ENCODE measurements at regions not wholly inside any gene's neighbourhood (a gene's known extent, or its start where the extent isn't known, plus 50 kb on each side); places are given as distances from the start of the nearest gene placed in this dataset.

DNA sequence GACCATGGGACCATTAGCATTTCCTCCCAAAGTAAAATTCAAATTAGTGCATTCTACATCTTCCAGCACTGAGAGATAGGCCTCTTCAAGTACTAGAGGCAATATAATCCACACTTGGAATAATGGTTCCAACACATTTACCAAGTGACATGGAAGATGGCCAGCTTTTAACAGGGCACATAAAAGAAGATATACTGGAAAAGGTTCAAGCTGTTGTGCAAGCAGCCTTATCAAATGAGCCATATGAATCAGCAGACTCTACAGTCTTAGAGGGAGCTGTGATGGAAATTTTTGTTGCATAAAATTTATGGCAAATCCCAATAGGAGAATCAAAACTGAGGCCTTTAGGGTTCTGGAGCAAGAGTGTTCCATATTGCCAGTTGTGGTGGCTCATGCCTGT, 526.6 kb upstream of the IRAK1BP1 start:
- H3K9me3 ChIP-seq (ENCODE audit: control insufficient read depth, low read length) = peaks cover 2% of the 10 kb centered on the region
- no peaks in the 10 kb centered on the region for H3K36me3 ChIP-seq (ENCODE audit: control insufficient read depth in 1 of 2, insufficient read depth in 2 of 2, low read depth in 1 of 2, low read length in 2 of 2)
- H2AFZ ChIP-seq (ENCODE audit: low read depth, low read length) = no peak overlapping the region
- no peak overlapping the region for H2BK15ac ChIP-seq (ENCODE audit: low read depth, poor library complexity, severe bottlenecking)
- H2BK12ac ChIP-seq (ENCODE audit: low read length in 2 of 2) = no peak overlapping the region
- no peak overlapping the region for H2BK5ac ChIP-seq (ENCODE audit: low read depth, low read length, poor library complexity, severe bottlenecking)
- no peak overlapping the region for H3K27ac ChIP-seq (ENCODE audit: low read length, poor library complexity, severe bottlenecking)
- no peak overlapping the region for H3K4ac ChIP-seq (ENCODE audit: low read depth in 1 of 2, low read length in 2 of 2)
- no peak overlapping the region for H3K4me2 ChIP-seq (ENCODE audit: low read length, poor library complexity, severe bottlenecking)
- DNase-seq = no peak
- H3K79me1 ChIP-seq (replicated peaks; ENCODE audit: low read length, poor library complexity, severe bottlenecking) = no peaks in the 10 kb centered on the region
- no peaks in the 10 kb centered on the region for H3K4me1 ChIP-seq (ENCODE audit: control insufficient read depth, insufficient read depth, low read depth, low read length)
- H3K14ac ChIP-seq (ENCODE audit: low read length in 2 of 2) = no peak overlapping the region
- H4K8ac ChIP-seq (ENCODE audit: low read length) = no peak overlapping the region
- H2BK120ac ChIP-seq (ENCODE audit: low read depth, low read length) = no peak overlapping the region
- H3K27me3 ChIP-seq (ENCODE audit: control insufficient read depth in 1 of 2, insufficient read depth in 1 of 2, low read length in 2 of 2) = no peaks in the 10 kb centered on the region
- H3K18ac ChIP-seq (ENCODE audit: low read depth in 1 of 2, low read length in 2 of 2) = no peak overlapping the region
- H3K4me3 ChIP-seq (ENCODE audit: insufficient read depth in 1 of 2, low read depth in 1 of 2, low read length in 2 of 2) = no peak overlapping the region
- H4K91ac ChIP-seq (ENCODE audit: low read length) = no peak overlapping the region
- no peak overlapping the region for H3K23ac ChIP-seq (ENCODE audit: low read length in 2 of 2)
- no peak overlapping the region for H2AK5ac ChIP-seq (ENCODE audit: low read length, severe bottlenecking)
- H3K9ac ChIP-seq (ENCODE audit: low read length) = no peak overlapping the region

DNA sequence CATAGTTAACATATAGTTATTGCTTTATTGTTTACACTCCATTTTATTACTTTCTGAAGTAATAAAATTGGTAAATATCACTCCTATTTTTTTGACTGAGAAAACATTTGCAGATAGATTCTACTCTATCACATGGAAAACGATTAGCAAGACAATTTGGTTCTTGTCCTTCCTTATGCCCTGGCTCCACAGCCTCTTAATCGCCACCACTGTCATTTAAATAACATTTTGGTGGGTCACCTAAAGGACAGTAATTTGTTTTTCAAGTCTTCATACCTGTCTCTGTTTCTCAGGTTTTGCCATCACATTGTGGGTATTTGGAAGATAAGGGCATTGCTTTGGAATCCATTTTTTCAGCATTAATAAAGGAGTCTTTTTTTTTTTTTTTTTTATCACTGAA, 521.5 kb upstream of the IRAK1BP1 start:
- Histone ChIP-seq H2BK120ac (ENCODE audit: low read depth, low read length) (no peak overlapping the region), H3K23ac (ENCODE audit: low read length in 2 of 2) (no peak overlapping the region), H2BK15ac (ENCODE audit: low read depth, poor library complexity, severe bottlenecking) (no peak overlapping the region), H3K4me2 (ENCODE audit: low read length, poor library complexity, severe bottlenecking) (no peak overlapping the region), H3K79me1 (replicated peaks; ENCODE audit: low read length, poor library complexity, severe bottlenecking) (no peaks in the 10 kb centered on the region), H3K4me3 (ENCODE audit: insufficient read depth in 1 of 2, low read depth in 1 of 2, low read length in 2 of 2) (no peak overlapping the region), H3K4ac (ENCODE audit: low read depth in 1 of 2, low read length in 2 of 2) (no peak overlapping the region), H2BK12ac (ENCODE audit: low read length in 2 of 2) (no peak overlapping the region), H3K18ac (ENCODE audit: low read depth in 1 of 2, low read length in 2 of 2) (no peak overlapping the region), H4K91ac (ENCODE audit: low read length) (no peak overlapping the region), H2BK5ac (ENCODE audit: low read depth, low read length, poor library complexity, severe bottlenecking) (no peak overlapping the region), H4K8ac (ENCODE audit: low read length) (no peak overlapping the region), H3K4me1 (ENCODE audit: control insufficient read depth, insufficient read depth, low read depth, low read length) (no peaks in the 10 kb centered on the region), H3K27me3 (ENCODE audit: control insufficient read depth in 1 of 2, insufficient read depth in 1 of 2, low read length in 2 of 2) (no peaks in the 10 kb centered on the region), H3K14ac (ENCODE audit: low read length in 2 of 2) (no peak overlapping the region), H3K27ac (ENCODE audit: low read length, poor library complexity, severe bottlenecking) (no peak overlapping the region), H2AK5ac (ENCODE audit: low read length, severe bottlenecking) (no peak overlapping the region), H3K36me3 (ENCODE audit: control insufficient read depth in 1 of 2, insufficient read depth in 2 of 2, low read depth in 1 of 2, low read length in 2 of 2) (no peaks in the 10 kb centered on the region), H2AFZ (ENCODE audit: low read depth, low read length) (no peak overlapping the region), H3K9me3 (ENCODE audit: control insufficient read depth, low read length) (peaks cover 2% of the 10 kb centered on the region), H3K9ac (ENCODE audit: low read length) (no peak overlapping the region)
- 45% methylated on average over 2 of the region's 2 CpGs for WGBS
- DNase-seq = no peak

- no peak overlapping the region for H3K23ac ChIP-seq (ENCODE audit: low read length in 2 of 2)
- H3K36me3 ChIP-seq (ENCODE audit: control insufficient read depth in 1 of 2, insufficient read depth in 2 of 2, low read depth in 1 of 2, low read length in 2 of 2) = no peaks in the 10 kb centered on the region
- no peak overlapping the region for H3K18ac ChIP-seq (ENCODE audit: low read depth in 1 of 2, low read length in 2 of 2)
- no peak for DNase-seq
- no peak overlapping the region for H2AK5ac ChIP-seq (ENCODE audit: low read length, severe bottlenecking)
- H2BK120ac ChIP-seq (ENCODE audit: low read depth, low read length) = no peak overlapping the region
- no peaks in the 10 kb centered on the region for H3K79me1 ChIP-seq (replicated peaks; ENCODE audit: low read length, poor library complexity, severe bottlenecking)
- no peak overlapping the region for H3K9ac ChIP-seq (ENCODE audit: low read length)
- H2BK12ac ChIP-seq (ENCODE audit: low read length in 2 of 2) = no peak overlapping the region
- H3K9me3 ChIP-seq (ENCODE audit: control insufficient read depth, low read length) = peaks cover 2% of the 10 kb centered on the region
- no peak overlapping the region for H4K8ac ChIP-seq (ENCODE audit: low read length)
- H4K91ac ChIP-seq (ENCODE audit: low read length) = no peak overlapping the region
- no peak overlapping the region for H3K4ac ChIP-seq (ENCODE audit: low read depth in 1 of 2, low read length in 2 of 2)
- no peak overlapping the region for H3K4me2 ChIP-seq (ENCODE audit: low read length, poor library complexity, severe bottlenecking)
- no peaks in the 10 kb centered on the region for H3K4me1 ChIP-seq (ENCODE audit: control insufficient read depth, insufficient read depth, low read depth, low read length)
- 75% methylated on average over 2 of the region's 3 CpGs for WGBS
- H3K14ac ChIP-seq (ENCODE audit: low read length in 2 of 2) = no peak overlapping the region
- no peak overlapping the region for H3K4me3 ChIP-seq (ENCODE audit: insufficient read depth in 1 of 2, low read depth in 1 of 2, low read length in 2 of 2)
- H2AFZ ChIP-seq (ENCODE audit: low read depth, low read length) = no peak overlapping the region
- H2BK5ac ChIP-seq (ENCODE audit: low read depth, low read length, poor library complexity, severe bottlenecking) = no peak overlapping the region
- no peaks in the 10 kb centered on the region for H3K27me3 ChIP-seq (ENCODE audit: control insufficient read depth in 1 of 2, insufficient read depth in 1 of 2, low read length in 2 of 2)
- H2BK15ac ChIP-seq (ENCODE audit: low read depth, poor library complexity, severe bottlenecking) = no peak overlapping the region
- no peak overlapping the region for H3K27ac ChIP-seq (ENCODE audit: low read length, poor library complexity, severe bottlenecking)
These were observed 520.0 kb upstream of the IRAK1BP1 start for GRCh38 chr6:78347191-78347916.

DNA sequence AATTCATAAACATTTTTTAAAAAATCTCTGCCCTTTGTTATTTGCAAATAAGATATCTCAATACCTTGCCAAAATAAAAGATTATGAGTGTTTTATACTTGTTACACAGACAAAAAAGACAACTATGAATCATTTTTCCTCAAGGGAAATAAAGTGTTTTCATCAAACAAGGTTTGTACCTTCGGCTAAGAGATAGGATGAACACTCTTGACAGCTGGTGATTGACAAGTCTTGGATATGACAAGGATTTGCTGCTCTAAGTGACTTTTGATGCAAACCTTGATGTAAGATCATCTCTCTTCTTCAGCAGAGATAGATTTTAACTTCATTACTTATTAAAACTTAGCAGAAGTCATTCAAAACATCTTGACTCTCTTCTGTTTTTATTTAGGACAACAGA, 514.3 kb upstream of the IRAK1BP1 start:
- Histone ChIP-seq H3K36me3 (ENCODE audit: control insufficient read depth in 1 of 2, insufficient read depth in 2 of 2, low read depth in 1 of 2, low read length in 2 of 2) (no peaks in the 10 kb centered on the region), H3K4ac (ENCODE audit: low read depth in 1 of 2, low read length in 2 of 2) (no peak overlapping the region), H4K8ac (ENCODE audit: low read length) (no peak overlapping the region), H3K4me1 (ENCODE audit: control insufficient read depth, insufficient read depth, low read depth, low read length) (no peaks in the 10 kb centered on the region), H4K91ac (ENCODE audit: low read length) (no peak overlapping the region), H2AK5ac (ENCODE audit: low read length, severe bottlenecking) (no peak overlapping the region), H3K23ac (ENCODE audit: low read length in 2 of 2) (no peak overlapping the region), H2BK5ac (ENCODE audit: low read depth, low read length, poor library complexity, severe bottlenecking) (no peak overlapping the region), H2BK120ac (ENCODE audit: low read depth, low read length) (no peak overlapping the region), H3K79me1 (replicated peaks; ENCODE audit: low read length, poor library complexity, severe bottlenecking) (no peaks in the 10 kb centered on the region), H3K18ac (ENCODE audit: low read depth in 1 of 2, low read length in 2 of 2) (no peak overlapping the region), H3K14ac (ENCODE audit: low read length in 2 of 2) (no peak overlapping the region), H2BK12ac (ENCODE audit: low read length in 2 of 2) (no peak overlapping the region), H3K4me2 (ENCODE audit: low read length, poor library complexity, severe bottlenecking) (no peak overlapping the region), H2BK15ac (ENCODE audit: low read depth, poor library complexity, severe bottlenecking) (no peak overlapping the region), H2AFZ (ENCODE audit: low read depth, low read length) (no peak overlapping the region), H3K9me3 (ENCODE audit: control insufficient read depth, low read length) (no peaks in the 10 kb centered on the region), H3K27me3 (ENCODE audit: control insufficient read depth in 1 of 2, insufficient read depth in 1 of 2, low read length in 2 of 2) (no peaks in the 10 kb centered on the region), H3K4me3 (ENCODE audit: insufficient read depth in 1 of 2, low read depth in 1 of 2, low read length in 2 of 2) (no peak overlapping the region), H3K27ac (ENCODE audit: low read length, poor library complexity, severe bottlenecking) (no peak overlapping the region), H3K9ac (ENCODE audit: low read length) (no peak overlapping the region)
- DNase-seq = no peak
- 43% methylated on average over 1 of the region's 1 CpG for WGBS

Data from mesenchymal stem cell (in vitro differentiated cells and primary cell).